ENCODE measurements at regions not wholly inside any gene's neighbourhood (a gene's known extent, or its start where the extent isn't known, plus 50 kb on each side); places are given as distances from the start of the nearest gene placed in this dataset.
A peak's percentile ranks its signal among the peaks of the same experiment; 100 is the strongest.
"Not testable (repeated sequence)": the region's sequence is repeated elsewhere in the genome, so short reads cannot be mapped to it uniquely, and the experiment has no call there.

- DNase-seq (ENCODE audit: low read depth), result no peak
These were observed 62.3 kb upstream of the PAGE3 start for GRCh38 chrX:55326985-55327384.

GRCh38 chrX:55335296-55335695 is 70.6 kb upstream of the PAGE3 start:
- no peak for DNase-seq (ENCODE audit: low read depth)

GRCh38 chrX:55336176-55336575 is 71.5 kb upstream of the PAGE3 start:
- DNase-seq (ENCODE audit: low read depth), result no peak

- no peak for DNase-seq (ENCODE audit: low read depth)
These were observed 76.2 kb upstream of the PAGE3 start for GRCh38 chrX:55340896-55341433.

- peak; percentile 3 for DNase-seq (ENCODE audit: low read depth)
These were observed 78.1 kb upstream of the PAGE3 start for GRCh38 chrX:55342533-55343501.

- DNase-seq (ENCODE audit: low read depth), result no peak
These were observed 91.9 kb upstream of the PAGE3 start for GRCh38 chrX:55356609-55357008.

GRCh38 chrX:55357236-55357635 is 92.5 kb upstream of the PAGE3 start:
- no peak for DNase-seq (ENCODE audit: low read depth)

- no peak for DNase-seq (ENCODE audit: low read depth)
These were observed 72.5 kb upstream of the MAGEH1 start for GRCh38 chrX:55379396-55379795.

- no peak for DNase-seq (ENCODE audit: low read depth)
These were observed 62.6 kb upstream of the MAGEH1 start for GRCh38 chrX:55389376-55389775.

GRCh38 chrX:55396836-55397235 is 55.1 kb upstream of the MAGEH1 start:
- DNase-seq (ENCODE audit: low read depth), result not testable (repeated sequence)

Data from iris pigment epithelial cell (primary cell).